DND-41 (cell line): ENCODE measurements at regions not wholly inside any gene's neighbourhood (a gene's known extent, or its start where the extent isn't known, plus 50 kb on each side); places are given as distances from the start of the nearest gene placed in this dataset.

ENCODE experiments used
- CTCF ChIP-seq: IDR thresholded peaks from 2 replicates; pipeline ENCODE4 v1.5.1; 2012; ENCODE audit warnings: borderline replicate concordance, low read length, moderate library complexity, mild to moderate bottlenecking; ENCODE audit not compliant: poor library complexity, severe bottlenecking; ENCODE audit errors: extremely low read depth
- EZH2 ChIP-seq: IDR thresholded peaks from 3 replicates; pipeline ENCODE4 v1.6.1; 2012; ENCODE audit warnings: borderline replicate concordance, low read depth, mild to moderate bottlenecking, moderate library complexity, low read length, inconsistent platforms; ENCODE audit not compliant: severe bottlenecking

GRCh38 chr3:178075344-178075743 is 460.9 kb upstream of the KCNMB2 start:
- TF ChIP-seq CTCF (no peak), EZH2 (no peak)
